ENCODE measurements at regions not wholly inside any gene's neighbourhood (a gene's known extent, or its start where the extent isn't known, plus 50 kb on each side); places are given as distances from the start of the nearest gene placed in this dataset.

DNA sequence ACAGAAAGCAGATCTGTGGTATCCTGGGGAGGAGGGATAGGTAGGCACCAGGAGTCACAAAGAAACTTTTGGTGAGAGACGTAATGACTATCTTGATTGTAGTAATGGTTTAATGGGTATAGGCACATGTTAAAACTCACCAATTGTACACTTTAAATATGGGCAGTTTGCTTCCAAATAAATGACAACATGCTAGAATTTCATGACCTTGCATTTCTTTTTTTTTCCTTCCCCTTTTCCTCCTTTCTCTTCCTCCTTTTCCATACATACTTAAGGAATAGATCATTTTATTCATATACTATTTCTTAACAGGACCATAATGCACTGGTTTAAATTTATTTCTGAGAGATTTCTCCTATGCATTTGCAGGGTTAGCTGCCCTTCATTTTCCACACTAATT lies 341.8 kb downstream of the TMEM182 start:
- DNase-seq (ENCODE audit: low read depth), result no peak
- TF ChIP-seq CTCF (conservative IDR thresholded peaks at IDR 0.05; ENCODE audit: control insufficient read depth, insufficient read depth, low read depth, low read length), result no peak
- H3K4me3 ChIP-seq (ENCODE audit: control insufficient read depth, low read depth, low read length), result no peak overlapping the region

GRCh38 chr2:103119352-103119751 lies 357.5 kb downstream of the TMEM182 start:
- no peak for DNase-seq (ENCODE audit: low read depth)
- no peak overlapping the region for H3K4me3 ChIP-seq (ENCODE audit: control insufficient read depth, low read depth, low read length)
- no peak for TF ChIP-seq CTCF (conservative IDR thresholded peaks at IDR 0.05; ENCODE audit: control insufficient read depth, insufficient read depth, low read depth, low read length)

- no peak for TF ChIP-seq CTCF (conservative IDR thresholded peaks at IDR 0.05; ENCODE audit: control insufficient read depth, insufficient read depth, low read depth, low read length)
- DNase-seq (ENCODE audit: low read depth), result no peak
- no peak overlapping the region for H3K4me3 ChIP-seq (ENCODE audit: control insufficient read depth, low read depth, low read length)
Measured at GRCh38 chr2:103121106-103121505, 359.3 kb downstream of the TMEM182 start.

GRCh38 chr2:103123516-103123915 lies 361.7 kb downstream of the TMEM182 start:
- no peak for DNase-seq (ENCODE audit: low read depth)
- H3K4me3 ChIP-seq (ENCODE audit: control insufficient read depth, low read depth, low read length), result no peak overlapping the region
- TF ChIP-seq CTCF (conservative IDR thresholded peaks at IDR 0.05; ENCODE audit: control insufficient read depth, insufficient read depth, low read depth, low read length), result no peak

DNA sequence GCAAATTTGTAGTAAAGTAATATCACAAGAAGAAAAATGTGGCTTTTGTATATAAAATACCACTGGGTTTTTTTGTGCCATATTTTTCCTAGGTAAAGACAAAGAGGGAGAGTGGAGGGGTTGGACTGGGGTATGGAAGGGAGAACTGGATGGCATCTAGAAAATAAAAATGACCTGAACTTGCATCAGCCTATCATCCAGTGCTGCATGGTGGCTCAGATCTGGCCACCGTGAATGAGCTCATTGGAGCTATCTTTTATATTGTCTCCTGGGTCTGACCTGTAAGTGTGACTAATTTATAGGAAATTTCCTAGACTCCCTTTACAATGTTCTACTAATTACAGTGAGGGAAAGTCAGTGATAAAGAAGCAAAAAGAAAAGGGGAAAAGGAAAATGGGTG lies 369.0 kb downstream of the TMEM182 start:
- no peak for DNase-seq (ENCODE audit: low read depth)
- no peak for TF ChIP-seq CTCF (conservative IDR thresholded peaks at IDR 0.05; ENCODE audit: control insufficient read depth, insufficient read depth, low read depth, low read length)
- no peak overlapping the region for H3K4me3 ChIP-seq (ENCODE audit: control insufficient read depth, low read depth, low read length)

- DNase-seq (ENCODE audit: low read depth), result no peak
- TF ChIP-seq CTCF (conservative IDR thresholded peaks at IDR 0.05; ENCODE audit: control insufficient read depth, insufficient read depth, low read depth, low read length), result no peak
- H3K4me3 ChIP-seq (ENCODE audit: control insufficient read depth, low read depth, low read length), result no peak overlapping the region
Measured at GRCh38 chr2:103132536-103133217, 370.8 kb downstream of the TMEM182 start.

DNA sequence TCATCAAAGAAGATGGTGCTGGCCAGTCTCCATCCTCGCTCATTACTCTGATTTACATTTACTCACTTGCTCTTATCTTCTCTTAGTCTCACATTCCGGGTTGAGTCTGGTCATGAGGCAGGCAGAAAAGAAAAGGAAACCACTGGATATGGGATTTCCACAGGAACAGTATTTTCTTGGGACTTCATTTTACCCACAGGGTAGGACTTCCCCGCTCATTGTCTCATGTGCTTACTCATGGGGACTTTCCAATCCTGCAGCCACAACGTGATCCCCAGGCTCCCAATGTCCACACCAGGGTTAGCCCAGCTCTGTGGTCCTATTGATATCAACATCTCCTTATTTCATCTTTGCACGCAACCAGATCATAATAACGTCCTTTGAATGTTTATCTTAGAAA lies 373.8 kb downstream of the TMEM182 start:
- H3K4me3 ChIP-seq (ENCODE audit: control insufficient read depth, low read depth, low read length), result no peak overlapping the region
- no peak for TF ChIP-seq CTCF (conservative IDR thresholded peaks at IDR 0.05; ENCODE audit: control insufficient read depth, insufficient read depth, low read depth, low read length)
- DNase-seq (ENCODE audit: low read depth), result no peak
